ENCODE measurements at regions not wholly inside any gene's neighbourhood (a gene's known extent, or its start where the extent isn't known, plus 50 kb on each side); places are given as distances from the start of the nearest gene placed in this dataset.

DNA sequence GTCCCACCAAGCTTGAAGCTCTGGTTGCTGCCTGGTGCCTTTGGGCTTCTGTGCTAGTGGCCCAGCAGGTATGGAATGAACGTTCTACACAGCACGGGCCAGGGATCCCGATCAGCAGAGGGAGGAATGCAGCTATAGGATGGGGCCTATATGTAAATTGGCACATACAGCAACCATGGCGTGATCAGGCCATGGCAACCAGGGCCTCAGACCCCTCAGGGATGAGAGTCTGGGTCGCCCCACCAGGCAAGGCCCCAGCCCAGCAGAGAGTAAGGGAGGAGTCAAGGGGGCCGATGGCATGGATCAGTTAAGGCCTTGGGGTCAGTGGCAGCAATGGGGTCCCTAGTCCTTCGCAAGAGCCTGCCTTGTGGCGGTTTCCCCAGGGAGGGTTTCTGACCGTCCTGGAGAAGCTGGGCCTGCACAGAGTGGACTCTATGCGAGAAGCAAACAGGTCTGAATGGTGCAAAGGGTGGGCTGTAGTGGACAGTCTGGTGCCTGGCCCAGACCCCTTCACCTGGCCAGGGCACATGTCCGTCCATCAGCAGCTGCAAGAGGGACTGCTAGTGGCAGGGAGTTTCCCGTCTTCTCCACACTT, 98.2 kb upstream of the SLC22A11 start:
- no peak for DNase-seq

GRCh38 chr11:64458997-64459396, 96.7 kb upstream of the SLC22A11 start:
- DNase-seq = peak; percentile 40

DNA sequence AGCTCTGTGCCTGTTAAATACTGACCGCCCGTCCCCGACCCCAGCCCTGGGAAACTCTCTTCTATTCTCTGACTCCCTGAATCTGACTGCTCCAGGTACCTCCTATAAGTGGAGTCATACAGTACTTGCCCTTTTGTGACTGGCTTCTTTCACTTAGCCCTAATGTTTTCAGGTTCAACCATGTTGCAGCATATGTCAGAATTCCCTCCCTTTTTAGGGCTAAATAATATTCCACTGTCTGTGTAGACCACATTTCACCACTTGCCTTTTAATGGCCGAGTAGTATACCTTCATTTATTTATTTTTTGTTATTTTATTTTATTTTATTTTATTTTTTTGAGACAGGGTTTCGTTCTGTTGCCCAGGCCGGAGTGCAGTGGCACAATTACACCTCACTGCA, 96.1 kb upstream of the SLC22A11 start:
- no peak for DNase-seq

DNA sequence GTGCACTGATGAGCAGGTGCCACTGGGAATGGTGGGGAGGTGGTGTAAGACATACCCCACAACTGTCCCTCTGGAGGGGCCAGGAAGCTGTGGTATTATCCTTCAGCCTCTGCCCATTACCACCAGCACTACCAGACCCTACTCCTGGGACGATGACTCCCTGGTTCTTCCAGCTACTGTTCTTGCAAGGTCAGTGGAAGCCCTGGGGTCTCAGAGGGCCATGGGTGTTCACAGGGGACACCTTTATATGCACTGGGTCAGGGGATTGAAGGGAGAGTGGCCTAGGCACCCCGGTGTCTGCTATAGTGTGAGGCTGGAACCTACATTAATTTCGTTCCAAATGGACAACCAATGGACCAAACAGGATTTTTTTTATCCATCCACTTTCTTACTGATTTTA, 94.7 kb upstream of the SLC22A11 start:
- DNase-seq = no peak

DNA sequence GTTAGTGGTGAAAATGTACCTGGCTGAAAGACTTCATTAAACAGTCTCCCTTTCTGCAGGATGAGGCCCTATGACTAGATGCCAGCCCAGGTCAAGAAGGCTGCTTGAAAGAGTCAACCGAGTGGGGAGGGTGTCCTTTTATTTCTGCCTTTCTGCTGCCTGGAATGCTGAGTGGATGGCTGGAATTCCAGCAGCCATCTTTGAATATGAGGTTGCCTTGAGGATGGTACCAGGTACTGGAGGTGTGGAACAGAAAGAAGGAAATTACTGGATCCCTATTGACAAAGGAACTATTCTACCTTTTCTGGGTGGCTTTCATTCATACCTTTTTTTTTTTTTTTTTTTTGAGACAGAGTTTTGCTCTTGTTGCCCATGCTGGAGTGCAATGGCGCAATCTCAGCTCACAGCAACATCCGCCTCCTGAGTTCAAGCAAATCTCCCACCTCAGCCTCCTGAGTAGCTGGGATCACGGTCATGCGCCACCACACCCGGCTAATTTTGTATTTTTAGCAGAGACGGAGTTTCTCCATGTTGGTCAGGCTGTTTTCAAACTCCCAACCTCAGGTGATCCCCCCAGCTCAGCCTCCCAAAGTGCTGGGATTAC, 89.5 kb upstream of the SLC22A11 start:
- no peak for DNase-seq

DNA sequence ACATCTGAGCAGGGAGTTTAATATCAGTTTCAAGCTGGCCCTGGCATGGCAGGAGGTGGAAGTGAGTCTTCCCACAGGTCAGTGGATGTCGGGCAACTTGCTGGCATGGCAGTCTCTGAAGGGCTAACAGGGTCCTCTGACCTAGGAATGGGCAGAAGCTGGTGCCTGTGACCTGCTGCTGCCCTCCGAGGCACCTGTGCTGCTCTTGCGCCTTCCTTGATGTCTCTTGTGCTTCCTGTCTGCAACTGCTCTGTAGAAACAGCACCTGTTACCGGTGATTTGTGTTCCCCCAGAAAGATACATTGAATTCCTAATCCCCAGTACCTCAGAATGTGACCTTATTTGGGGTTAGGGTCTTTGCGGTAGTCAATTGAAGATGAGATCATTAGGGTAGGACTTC, 86.5 kb upstream of the SLC22A11 start:
- DNase-seq = no peak

DNA sequence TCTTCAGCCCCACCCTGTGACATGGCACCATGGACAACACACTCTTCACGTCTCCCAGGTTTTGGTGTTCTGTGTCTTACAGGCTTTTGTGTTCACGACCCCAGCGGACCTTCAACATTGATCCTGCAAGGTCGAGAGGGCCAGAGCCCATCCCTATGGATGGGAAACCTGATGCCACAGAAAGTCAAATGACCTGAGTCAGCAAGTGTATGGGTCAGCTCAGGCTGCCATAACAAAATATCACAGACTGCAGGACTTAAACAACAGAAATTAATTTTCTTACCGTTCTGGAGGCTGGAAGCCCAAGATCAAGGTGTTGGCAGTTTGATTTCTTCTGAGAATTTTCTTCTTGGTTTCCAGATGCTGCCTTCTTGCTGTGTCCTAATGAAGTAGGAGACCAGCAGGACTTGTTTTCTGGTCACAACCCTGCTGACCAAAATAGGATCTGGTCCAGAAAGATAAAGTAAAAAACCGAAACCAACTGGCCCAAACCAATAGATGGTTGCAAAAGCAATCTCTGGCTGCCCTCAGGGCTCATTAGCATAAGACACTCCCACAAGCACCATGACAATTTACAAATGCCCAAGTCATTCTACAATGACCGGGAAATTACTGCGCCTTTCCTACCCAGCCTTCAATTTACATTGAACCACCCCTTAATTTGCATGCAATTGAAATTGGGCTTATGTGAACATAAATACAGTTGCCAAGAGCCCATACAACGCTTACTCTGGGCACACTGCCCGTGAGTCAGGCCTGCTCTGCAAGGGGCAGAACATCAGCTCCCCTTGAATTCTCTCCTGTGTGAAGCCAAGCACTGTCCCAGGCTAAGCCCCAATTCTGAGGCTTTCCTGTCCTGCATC, 82.9 kb upstream of the SLC22A11 start:
- no peak for DNase-seq

- DNase-seq = no peak
Measured at GRCh38 chr11:64474680-64475079, 81.1 kb upstream of the SLC22A11 start.

DNA sequence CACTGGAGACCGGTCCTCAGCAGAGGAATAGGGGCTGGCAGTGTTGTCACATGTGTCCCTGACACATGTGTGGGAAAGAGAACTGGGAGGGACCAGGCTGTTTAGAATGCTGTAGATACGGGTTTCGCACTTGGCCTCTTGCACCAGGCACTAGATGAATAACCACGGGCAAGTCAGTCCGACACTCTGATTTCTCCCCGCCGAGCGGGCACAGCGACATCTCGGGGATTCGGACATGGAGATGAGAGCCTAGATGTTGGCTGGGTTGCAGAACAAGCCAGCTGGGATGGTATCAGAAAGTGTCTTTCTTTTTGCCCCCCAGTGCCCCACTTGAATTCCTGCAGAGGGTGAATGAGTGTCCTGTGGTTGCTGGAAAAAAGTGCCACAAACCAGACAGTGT, 80.6 kb upstream of the SLC22A11 start:
- DNase-seq = no peak

DNA sequence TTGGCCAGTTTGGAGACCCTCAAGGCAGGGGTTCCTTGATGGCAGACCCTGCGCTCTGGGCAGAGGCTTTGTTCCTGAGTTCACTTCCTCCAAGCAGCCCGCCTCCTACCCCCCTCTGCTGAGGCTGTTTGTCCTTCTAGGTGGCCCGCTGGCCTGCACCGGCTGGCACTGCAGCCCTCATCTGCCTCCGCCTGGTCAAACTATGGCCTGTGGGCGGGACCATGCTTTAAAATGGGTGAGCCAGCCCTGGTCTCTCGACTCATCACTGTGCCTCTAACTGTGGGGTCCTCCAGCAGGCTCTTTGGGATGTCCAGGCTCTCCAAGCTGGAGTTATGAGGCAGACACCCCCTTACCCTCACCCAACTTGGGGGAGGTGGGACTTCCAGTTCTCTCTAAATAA, 78.9 kb upstream of the SLC22A11 start:
- no peak for DNase-seq

DNA sequence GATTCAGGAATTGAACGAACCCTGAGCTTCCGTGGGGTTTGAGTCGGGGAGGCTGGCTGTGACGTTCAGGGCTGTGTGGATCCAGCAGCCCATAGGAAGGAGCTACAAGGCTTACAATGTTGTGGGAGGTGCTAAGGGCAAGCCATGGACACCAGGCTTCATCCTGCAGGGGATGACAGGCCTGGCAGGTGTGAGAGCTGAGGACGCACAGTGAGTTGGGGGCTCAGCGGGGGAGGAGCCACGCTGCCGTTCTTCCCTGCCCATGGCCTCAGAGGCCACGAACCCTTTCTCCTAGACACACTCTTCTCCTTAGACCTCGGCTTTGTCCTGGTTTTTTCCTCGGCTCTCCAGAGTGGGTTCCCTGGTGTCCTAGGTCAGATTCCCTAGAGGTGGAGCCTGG, 78.1 kb upstream of the SLC22A11 start:
- DNase-seq = no peak

- no peak for DNase-seq
Measured at GRCh38 chr11:64482588-64482987, 73.2 kb upstream of the SLC22A11 start.

DNA sequence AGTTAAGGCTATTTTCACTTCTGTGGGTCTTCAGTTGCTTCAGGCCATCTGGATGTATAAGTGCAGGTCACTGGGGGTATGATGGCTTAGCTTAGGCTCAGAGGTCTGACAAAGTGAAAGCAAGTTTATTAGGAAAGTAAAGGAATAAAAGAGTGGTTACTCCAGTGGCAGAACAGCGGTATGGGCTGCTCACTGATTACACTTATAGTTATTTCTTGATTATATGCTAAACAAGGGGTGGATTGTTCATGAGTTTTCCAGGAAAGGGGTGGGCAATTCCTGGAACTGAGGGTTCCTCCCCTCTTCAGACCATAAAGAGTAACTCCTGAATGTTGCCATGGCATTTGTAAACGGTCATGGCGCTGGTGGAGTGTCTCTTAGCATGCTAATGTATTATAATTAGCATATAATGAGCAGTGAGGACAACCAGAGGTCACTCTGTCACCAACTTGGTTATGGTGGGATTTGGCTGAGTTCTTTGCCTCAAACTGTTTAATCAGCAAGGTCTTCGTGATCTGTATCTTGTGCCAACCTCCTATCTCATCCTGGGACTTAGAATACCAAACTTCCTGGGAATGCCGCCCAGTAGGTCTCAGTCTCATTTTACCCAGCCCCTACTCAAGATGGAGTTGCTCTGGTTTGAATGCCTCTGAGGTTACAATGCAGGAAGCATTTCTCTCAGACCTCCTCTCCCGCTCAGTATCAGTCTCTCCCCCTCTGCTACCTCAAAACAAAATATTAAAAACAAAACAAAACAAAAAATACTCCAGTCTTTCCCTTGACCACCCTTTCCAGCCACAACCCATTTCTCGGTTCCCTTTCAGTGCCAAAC, 71.3 kb upstream of the SLC22A11 start:
- no peak for DNase-seq

GRCh38 chr11:64485074-64485473, 70.7 kb upstream of the SLC22A11 start:
- no peak for DNase-seq

- peak; percentile 13 for DNase-seq
Measured at GRCh38 chr11:64489831-64490441, 65.8 kb upstream of the SLC22A11 start.

- DNase-seq = no peak
Measured at GRCh38 chr11:64490562-64491216, 65.1 kb upstream of the SLC22A11 start.

- no peak for DNase-seq
Measured at GRCh38 chr11:64492561-64492960, 63.2 kb upstream of the SLC22A11 start.

DNA sequence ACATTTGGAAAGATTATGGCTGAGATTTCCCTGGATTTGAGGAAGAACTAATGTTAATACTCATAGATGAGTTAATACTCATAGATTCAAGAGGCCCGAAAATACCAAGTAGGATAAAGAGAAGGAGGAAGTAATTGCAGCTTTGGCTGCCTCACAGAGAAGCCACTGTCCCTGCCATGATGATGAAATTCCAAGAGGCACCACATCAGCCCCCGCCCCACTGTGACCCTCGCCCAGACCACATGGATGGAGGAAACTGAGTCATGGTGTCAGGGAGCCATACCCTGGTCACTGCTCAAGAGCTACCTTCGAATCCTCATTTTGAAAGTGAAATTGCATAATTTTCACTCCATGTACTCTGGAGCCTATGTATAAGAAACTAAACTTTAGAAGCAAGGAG, 57.6 kb upstream of the SLC22A11 start:
- DNase-seq = no peak

GRCh38 chr11:64499261-64500004, 56.3 kb upstream of the SLC22A11 start:
- DNase-seq = no peak

DNA sequence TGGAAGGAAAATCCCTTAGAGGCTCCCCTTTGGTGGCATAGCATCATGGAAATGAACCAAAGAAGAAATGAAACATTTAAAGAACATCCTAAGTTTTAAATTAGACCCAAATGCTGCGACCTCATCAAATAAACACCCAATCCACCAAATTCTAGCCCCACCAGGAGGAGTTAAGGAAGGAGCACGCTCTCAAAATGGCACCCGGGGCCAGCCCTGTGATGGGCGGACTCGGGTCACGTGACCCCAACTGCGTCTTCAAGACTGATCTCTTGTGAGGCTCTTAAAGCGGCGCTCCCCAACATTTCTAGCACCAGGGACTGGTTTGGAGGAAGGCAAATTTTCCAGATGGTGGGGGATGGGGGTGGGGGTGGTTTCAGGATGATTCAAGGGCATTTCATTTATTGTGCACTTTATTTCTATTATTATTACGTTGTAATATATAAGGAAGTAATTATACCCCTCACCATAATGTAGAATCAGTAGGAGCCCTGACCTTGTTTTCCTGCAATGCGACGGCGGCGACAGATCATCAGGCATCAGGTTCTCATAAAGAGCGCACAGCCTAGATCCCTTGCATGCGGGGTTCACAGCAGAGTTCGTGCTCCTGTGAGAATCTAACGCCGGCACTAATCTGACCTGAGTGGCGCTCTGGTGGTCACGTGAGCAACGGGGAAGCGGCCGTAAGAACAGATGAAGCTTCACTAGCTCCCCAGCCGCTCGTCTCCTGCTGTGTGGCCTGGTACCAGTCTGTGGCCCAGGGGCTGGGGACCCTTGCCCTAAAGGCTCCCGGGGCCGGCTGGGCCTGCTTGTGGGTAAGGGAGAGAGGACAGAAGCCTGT, 55.3 kb upstream of the SLC22A11 start:
- DNase-seq = no peak

Data from fibroblast of skin of right quadriceps (primary cell).